ENCODE measurements at regions not wholly inside any gene's neighbourhood (a gene's known extent, or its start where the extent isn't known, plus 50 kb on each side); places are given as distances from the start of the nearest gene placed in this dataset.

GRCh38 chr11:119496997-119497396 lies 74.0 kb upstream of the THY1 start:
- peak overlapping the region in 1 of 7 donors; percentile 19 for H3K27ac Mint-ChIP-seq
- no peaks in the 10 kb centered on the region for H3K36me3 Mint-ChIP-seq
- Histone ChIP-seq H3K9ac (ENCODE audit: insufficient read depth, low read length, poor library complexity, severe bottlenecking) (no peak overlapping the region), H3K36me3 (replicated peaks in 1 of 2; ENCODE audit: control insufficient read depth in 1 of 2, insufficient read depth in 2 of 2, low read length in 2 of 2) (no peaks in the 10 kb centered on the region), H3K27ac (ENCODE audit: low read depth in 1 of 2, low read length in 2 of 2) (no peak overlapping the region), H3K9me3 (replicated peaks in 1 of 2; ENCODE audit: control insufficient read depth in 1 of 2, insufficient read depth in 1 of 2, low read length in 2 of 2) (no peaks in the 10 kb centered on the region), H3K79me2 (ENCODE audit: insufficient read depth, low read length) (no peaks in the 10 kb centered on the region), H4K20me1 (ENCODE audit: insufficient read depth, low read length) (no peaks in the 10 kb centered on the region), H3K27me3 (ENCODE audit: control insufficient read depth in 2 of 2, insufficient read depth in 2 of 2, low read length in 2 of 2) (peaks cover 0 to 3% of the 10 kb centered on the region in 2 donors), H2AFZ (ENCODE audit: insufficient read depth, low read depth, low read length, poor library complexity, severe bottlenecking) (no peak overlapping the region), H3K4me3 (replicated peaks in 1 of 3; ENCODE audit: low read depth in 2 of 3, low read length in 3 of 3) (no peak overlapping the region), H3K4me1 (ENCODE audit: control insufficient read depth in 1 of 2, insufficient read depth in 2 of 2, low read length in 2 of 2) (no peaks in the 10 kb centered on the region), H3K4me2 (replicated peaks; ENCODE audit: extremely low read depth, low read length, poor library complexity, severe bottlenecking) (no peak overlapping the region)
- intact Hi-C loops (cut with micrococcal nuclease), result no loop called here
- H3K4me1 Mint-ChIP-seq, result no peaks in the 10 kb centered on the region
- peaks cover 16 to 20% (median 17%) of the 10 kb centered on the region in 3 donors for H3K27me3 Mint-ChIP-seq (ENCODE audit: low read depth in 3 of 3)
- DNase-seq, result no peak
- TF ChIP-seq CTCF (IDR thresholded peaks at IDR 0.05), result no peak
- H3K9me3 Mint-ChIP-seq, result peaks cover 0 to 2% (median 0%) of the 10 kb centered on the region in 7 donors
- no peak overlapping the region for H3K4me3 Mint-ChIP-seq
- no CpG with 5 or more reads among the region's 2 CpGs for WGBS (ENCODE audit: insufficient coverage)

- no peaks in the 10 kb centered on the region for H3K4me1 Mint-ChIP-seq
- intact Hi-C loops (cut with micrococcal nuclease), result no loop called here
- Histone ChIP-seq H4K20me1 (ENCODE audit: insufficient read depth, low read length) (no peaks in the 10 kb centered on the region), H2AFZ (ENCODE audit: insufficient read depth, low read depth, low read length, poor library complexity, severe bottlenecking) (no peak overlapping the region), H3K36me3 (replicated peaks in 1 of 2; ENCODE audit: control insufficient read depth in 1 of 2, insufficient read depth in 2 of 2, low read length in 2 of 2) (no peaks in the 10 kb centered on the region), H3K4me3 (replicated peaks in 1 of 3; ENCODE audit: low read depth in 2 of 3, low read length in 3 of 3) (no peak overlapping the region), H3K79me2 (ENCODE audit: insufficient read depth, low read length) (no peaks in the 10 kb centered on the region), H3K27ac (ENCODE audit: low read depth in 1 of 2, low read length in 2 of 2) (no peak overlapping the region), H3K9ac (ENCODE audit: insufficient read depth, low read length, poor library complexity, severe bottlenecking) (no peak overlapping the region), H3K9me3 (replicated peaks in 1 of 2; ENCODE audit: control insufficient read depth in 1 of 2, insufficient read depth in 1 of 2, low read length in 2 of 2) (no peaks in the 10 kb centered on the region), H3K27me3 (ENCODE audit: control insufficient read depth in 2 of 2, insufficient read depth in 2 of 2, low read length in 2 of 2) (peaks cover 0 to 3% of the 10 kb centered on the region in 2 donors), H3K4me2 (replicated peaks; ENCODE audit: extremely low read depth, low read length, poor library complexity, severe bottlenecking) (no peak overlapping the region), H3K4me1 (ENCODE audit: control insufficient read depth in 1 of 2, insufficient read depth in 2 of 2, low read length in 2 of 2) (no peaks in the 10 kb centered on the region)
- WGBS (ENCODE audit: insufficient coverage), result 76% methylated on average over 7 of the region's 9 CpGs
- H3K27ac Mint-ChIP-seq, result no peak overlapping the region
- H3K27me3 Mint-ChIP-seq (ENCODE audit: low read depth in 3 of 3), result peaks cover 16 to 23% (median 20%) of the 10 kb centered on the region in 3 donors
- no peak for TF ChIP-seq CTCF (IDR thresholded peaks at IDR 0.05)
- no peak for DNase-seq
- no peaks in the 10 kb centered on the region for H3K36me3 Mint-ChIP-seq
- no peak overlapping the region for H3K4me3 Mint-ChIP-seq
- peaks cover 0 to 2% (median 0%) of the 10 kb centered on the region in 7 donors for H3K9me3 Mint-ChIP-seq
Observed at GRCh38 chr11:119496469-119496868, 73.5 kb upstream of the THY1 start.
